Thoracic aorta (tissue), 2 donors: ENCODE measurements at regions not wholly inside any gene's neighbourhood (a gene's known extent, or its start where the extent isn't known, plus 50 kb on each side); places are given as distances from the start of the nearest gene placed in this dataset.

Experiments
- ATAC-seq: fragments of 150-250 bp; one replicate; pipeline ENCODE4 v1.8.0; 2017; ENCODE audit warnings: low read depth; ENCODE audit not compliant: insufficient number of reproducible peaks, low FRiP score
- DNase-seq: peaks from one replicate; pipeline ENCODE4 v3.0.0-alpha.2; 2020; ENCODE audit warnings: low spot score
- H3K27ac ChIP-seq, 2 donors: fragments of 200-600 bp; sonication (generic); 1 replicate in 1 of 2; 2 replicates in 1 of 2; pipeline ENCODE4 v1.5.1; 2016; ENCODE audit warnings: mild to moderate bottlenecking in 2 of 2, moderate library complexity in 2 of 2
- H3K27me3 ChIP-seq: fragments of 200-600 bp; sonication (generic); replicated peaks from 2 replicates; pipeline ENCODE4 v1.6.0; 2016; ENCODE audit warnings: mild to moderate bottlenecking; ENCODE audit not compliant: insufficient read depth
- H3K36me3 ChIP-seq: fragments of 200-600 bp; sonication (generic); one replicate; pipeline ENCODE4 v1.5.1; 2016
- H3K4me1 ChIP-seq, 2 donors: fragments of 200-600 bp; sonication (generic); 1 replicate in 1 of 2; 2 replicates in 1 of 2; pipeline versions ENCODE4 v1.5.1 to v1.6.0; 2016; ENCODE audit warnings: low read depth in 2 of 2, mild to moderate bottlenecking in 1 of 2; ENCODE audit not compliant: control insufficient read depth in 1 of 2
- H3K4me3 ChIP-seq: fragments of 200-600 bp; sonication (generic); 2 replicates; pipeline ENCODE4 v1.5.1; 2016; ENCODE audit warnings: mild to moderate bottlenecking
- H3K9me3 ChIP-seq: fragments of 200-600 bp; sonication (generic); 2 replicates; pipeline ENCODE4 v1.5.1; 2016
- TF ChIP-seq, protein P1 (sequence below): fragments of 200-600 bp; sonication (generic); IDR thresholded peaks from one replicate; pipeline ENCODE4 v1.5.1; 2019; ENCODE audit warnings: antibody characterized with exemption

DNA sequence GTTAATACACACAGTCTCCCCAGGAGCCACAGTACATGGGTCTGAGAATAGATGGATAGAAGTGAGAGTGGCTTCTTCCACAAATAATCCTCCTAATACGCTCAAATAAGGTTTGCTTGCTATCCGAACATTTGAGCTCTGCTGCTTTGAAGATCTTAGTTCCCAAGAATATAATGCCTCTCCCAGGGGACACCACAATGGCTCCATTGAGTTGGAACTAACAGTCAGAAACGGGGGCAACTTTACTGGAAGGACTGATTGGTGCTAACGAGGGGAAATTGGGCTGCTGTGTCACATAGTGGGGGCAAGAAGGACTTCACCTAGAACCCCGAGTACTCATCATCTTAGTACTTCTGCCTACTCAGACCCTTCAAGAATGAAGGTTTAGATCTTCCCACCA is 66.2 kb downstream of the IGLL5 start:
- ATAC-seq (no peak), DNase-seq (no peak)
- Histone ChIP-seq H3K4me1 (no peaks in the 10 kb centered on the region), H3K27me3 (no peaks in the 10 kb centered on the region), H3K27ac (no peak overlapping the region), H3K4me3 (no peak overlapping the region), H3K9me3 (no peaks in the 10 kb centered on the region), H3K36me3 (no peaks in the 10 kb centered on the region)
- TF ChIP-seq, protein P1, sequence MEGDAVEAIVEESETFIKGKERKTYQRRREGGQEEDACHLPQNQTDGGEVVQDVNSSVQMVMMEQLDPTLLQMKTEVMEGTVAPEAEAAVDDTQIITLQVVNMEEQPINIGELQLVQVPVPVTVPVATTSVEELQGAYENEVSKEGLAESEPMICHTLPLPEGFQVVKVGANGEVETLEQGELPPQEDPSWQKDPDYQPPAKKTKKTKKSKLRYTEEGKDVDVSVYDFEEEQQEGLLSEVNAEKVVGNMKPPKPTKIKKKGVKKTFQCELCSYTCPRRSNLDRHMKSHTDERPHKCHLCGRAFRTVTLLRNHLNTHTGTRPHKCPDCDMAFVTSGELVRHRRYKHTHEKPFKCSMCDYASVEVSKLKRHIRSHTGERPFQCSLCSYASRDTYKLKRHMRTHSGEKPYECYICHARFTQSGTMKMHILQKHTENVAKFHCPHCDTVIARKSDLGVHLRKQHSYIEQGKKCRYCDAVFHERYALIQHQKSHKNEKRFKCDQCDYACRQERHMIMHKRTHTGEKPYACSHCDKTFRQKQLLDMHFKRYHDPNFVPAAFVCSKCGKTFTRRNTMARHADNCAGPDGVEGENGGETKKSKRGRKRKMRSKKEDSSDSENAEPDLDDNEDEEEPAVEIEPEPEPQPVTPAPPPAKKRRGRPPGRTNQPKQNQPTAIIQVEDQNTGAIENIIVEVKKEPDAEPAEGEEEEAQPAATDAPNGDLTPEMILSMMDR: no peak

DNA sequence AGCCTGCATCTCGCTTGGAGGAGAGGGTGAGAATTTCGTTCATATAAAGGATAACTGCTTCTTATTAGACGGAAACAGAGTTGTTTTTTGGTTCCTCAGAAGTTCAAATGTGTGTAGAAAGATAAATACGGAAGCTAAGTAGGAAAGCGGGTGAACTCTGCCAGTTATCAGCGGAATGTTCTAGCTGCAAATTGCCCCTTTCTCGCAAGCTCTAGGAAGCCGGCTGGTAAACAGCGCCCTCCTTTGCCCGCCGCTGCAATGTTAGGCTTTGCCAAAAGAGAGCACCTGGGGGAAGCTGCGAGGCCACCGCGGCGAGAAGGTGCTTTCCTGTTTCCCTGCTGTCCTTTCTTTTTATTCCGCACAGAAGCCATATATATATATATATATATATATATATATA is 67.0 kb downstream of the IGLL5 start:
- DNase-seq (no peak), ATAC-seq (no peak)
- no peaks in the 10 kb centered on the region for H3K36me3 ChIP-seq
- no peak overlapping the region for H3K27ac ChIP-seq
- H3K27me3 ChIP-seq: no peaks in the 10 kb centered on the region
- no peaks in the 10 kb centered on the region for H3K4me1 ChIP-seq
- no peaks in the 10 kb centered on the region for H3K9me3 ChIP-seq
- TF ChIP-seq, protein P1: no peak
- no peak overlapping the region for H3K4me3 ChIP-seq

DNA sequence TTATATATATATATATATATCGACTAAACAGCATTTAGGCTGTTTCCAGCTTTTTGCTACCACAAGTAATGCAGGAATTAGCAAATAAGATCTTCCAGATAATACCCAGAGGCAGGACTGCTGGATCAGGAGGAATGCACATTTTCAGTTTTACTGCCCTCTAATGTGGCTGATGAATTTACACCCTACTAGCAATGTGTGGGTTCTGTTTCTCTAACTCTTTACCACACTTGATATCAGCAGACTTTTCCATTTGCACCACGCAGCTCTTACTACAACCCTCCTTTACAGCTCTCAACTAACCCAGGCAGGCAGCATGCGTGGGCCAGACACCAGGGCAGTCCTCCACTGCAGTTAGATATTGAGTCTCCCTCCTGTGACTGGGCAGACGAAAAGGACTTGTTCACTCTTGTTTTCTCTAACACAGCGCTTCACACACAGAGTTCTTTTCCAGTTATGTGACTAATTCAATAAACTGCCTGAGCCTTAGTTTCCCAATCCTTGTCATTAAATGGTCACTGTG is 67.7 kb downstream of the IGLL5 start:
- TF ChIP-seq, protein P1: no peak
- DNase-seq: no peak
- Histone ChIP-seq H3K36me3 (no peaks in the 10 kb centered on the region), H3K27me3 (no peaks in the 10 kb centered on the region), H3K27ac (no peak overlapping the region), H3K4me3 (no peak overlapping the region), H3K4me1 (no peaks in the 10 kb centered on the region), H3K9me3 (no peaks in the 10 kb centered on the region)
- ATAC-seq: no peak

DNA sequence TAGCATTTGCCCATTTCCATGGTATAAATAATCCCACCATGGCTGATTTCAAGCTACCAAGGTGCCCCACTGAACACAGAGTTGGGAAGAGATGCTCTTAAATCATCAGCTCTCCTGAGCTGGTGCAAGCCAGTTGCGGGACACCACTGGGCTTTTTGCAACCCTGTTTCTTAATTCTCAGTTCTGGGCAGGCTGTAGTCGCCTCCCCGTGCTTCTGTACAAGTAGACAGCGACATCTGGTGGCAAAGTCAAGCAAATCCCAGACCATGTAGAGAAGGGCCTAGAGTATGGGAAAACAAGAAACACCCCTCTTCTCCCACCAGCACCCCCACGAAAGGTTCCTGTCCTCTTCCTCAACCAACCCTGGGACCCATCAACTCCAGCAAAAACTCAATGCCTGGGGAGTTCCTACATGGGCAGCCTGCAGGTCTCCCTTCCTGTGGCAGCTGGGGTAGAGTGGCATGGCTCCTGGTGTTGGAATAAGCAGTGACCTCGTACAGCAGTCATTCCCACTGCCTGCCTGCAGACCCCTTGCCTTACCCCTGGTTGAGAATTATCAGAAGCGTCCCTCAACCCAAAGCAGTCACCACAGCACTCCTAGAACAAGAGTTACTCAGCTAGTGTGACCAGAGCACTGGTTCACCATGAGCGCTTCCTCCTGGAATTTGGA is 68.4 kb downstream of the IGLL5 start:
- Histone ChIP-seq H3K4me1 (no peaks in the 10 kb centered on the region), H3K9me3 (no peaks in the 10 kb centered on the region), H3K27me3 (no peaks in the 10 kb centered on the region), H3K27ac (no peak overlapping the region), H3K36me3 (no peaks in the 10 kb centered on the region), H3K4me3 (no peak overlapping the region)
- TF ChIP-seq, protein P1: peak; percentile 66
- ATAC-seq (no peak), DNase-seq (peak; percentile 27)

DNA sequence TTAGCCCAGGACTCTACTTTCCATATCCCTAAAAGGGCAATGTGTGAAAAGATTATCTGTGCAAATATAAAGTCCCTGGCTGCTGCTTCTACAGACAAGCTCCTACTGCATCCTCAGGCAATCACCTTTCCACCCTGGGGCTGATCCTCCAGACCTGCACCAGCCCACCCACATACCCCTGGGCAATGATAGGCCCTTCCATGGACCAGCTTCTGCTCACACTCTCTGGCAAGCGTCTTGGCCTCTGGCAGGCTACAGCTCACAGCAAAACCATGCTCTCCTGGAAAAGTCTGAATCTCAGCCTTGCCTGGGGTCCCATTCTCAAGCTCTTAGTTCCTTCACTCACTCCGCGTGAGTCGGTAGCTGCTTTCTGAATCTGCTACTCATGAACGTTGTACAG is 69.5 kb downstream of the IGLL5 start:
- Histone ChIP-seq H3K4me3 (no peak overlapping the region), H3K4me1 (no peaks in the 10 kb centered on the region), H3K36me3 (no peaks in the 10 kb centered on the region), H3K27me3 (no peaks in the 10 kb centered on the region), H3K9me3 (peaks cover 4% of the 10 kb centered on the region), H3K27ac (no peak overlapping the region)
- ATAC-seq (no peak), DNase-seq (no peak)
- TF ChIP-seq, protein P1: no peak
